ENCODE measurements at regions not wholly inside any gene's neighbourhood (a gene's known extent, or its start where the extent isn't known, plus 50 kb on each side); places are given as distances from the start of the nearest gene placed in this dataset.

GRCh38 chr4:11609751-11610150 is 181.1 kb upstream of the HS3ST1 start:
- DNase-seq, result no peak

- DNase-seq, result no peak
These were observed 180.3 kb upstream of the HS3ST1 start for GRCh38 chr4:11608992-11609391.

- DNase-seq, result no peak
These were observed 177.4 kb upstream of the HS3ST1 start for GRCh38 chr4:11606078-11606477.

- DNase-seq, result no peak
These were observed 176.9 kb upstream of the HS3ST1 start for GRCh38 chr4:11605597-11605996.

GRCh38 chr4:11604821-11605220 is 176.1 kb upstream of the HS3ST1 start:
- DNase-seq, result no peak

GRCh38 chr4:11603591-11604194 is 175.0 kb upstream of the HS3ST1 start:
- DNase-seq, result no peak

GRCh38 chr4:11602606-11603340 is 174.1 kb upstream of the HS3ST1 start:
- DNase-seq, result no peak

- no peak for DNase-seq
These were observed 170.4 kb upstream of the HS3ST1 start for GRCh38 chr4:11599064-11599463.

GRCh38 chr4:11598591-11598990 is 169.9 kb upstream of the HS3ST1 start:
- DNase-seq, result no peak

GRCh38 chr4:11597506-11597905 is 168.8 kb upstream of the HS3ST1 start:
- DNase-seq, result no peak

GRCh38 chr4:11596989-11597388 is 168.3 kb upstream of the HS3ST1 start:
- no peak for DNase-seq

GRCh38 chr4:11593576-11594116 is 165.0 kb upstream of the HS3ST1 start:
- DNase-seq, result no peak

GRCh38 chr4:11592276-11592675 is 163.6 kb upstream of the HS3ST1 start:
- DNase-seq, result no peak

GRCh38 chr4:11590132-11590531 is 161.4 kb upstream of the HS3ST1 start:
- no peak for DNase-seq

- DNase-seq, result no peak
These were observed 161.0 kb upstream of the HS3ST1 start for GRCh38 chr4:11589676-11590075.

- no peak for DNase-seq
These were observed 159.1 kb upstream of the HS3ST1 start for GRCh38 chr4:11587797-11588196.

- DNase-seq, result no peak
These were observed 156.8 kb upstream of the HS3ST1 start for GRCh38 chr4:11585506-11585905.

GRCh38 chr4:11568511-11568910 is 139.8 kb upstream of the HS3ST1 start:
- no peak for DNase-seq

GRCh38 chr4:11566444-11567022 is 137.8 kb upstream of the HS3ST1 start:
- no peak for DNase-seq

- no peak for DNase-seq
These were observed 137.2 kb upstream of the HS3ST1 start for GRCh38 chr4:11565899-11566298.

- DNase-seq, result no peak
These were observed 136.5 kb upstream of the HS3ST1 start for GRCh38 chr4:11565213-11565612.

- DNase-seq, result no peak
These were observed 135.3 kb upstream of the HS3ST1 start for GRCh38 chr4:11564021-11564420.

- DNase-seq, result no peak
These were observed 120.8 kb upstream of the HS3ST1 start for GRCh38 chr4:11549525-11549924.

GRCh38 chr4:11548597-11549082 is 119.9 kb upstream of the HS3ST1 start:
- no peak for DNase-seq
